ENCODE measurements at regions not wholly inside any gene's neighbourhood (a gene's known extent, or its start where the extent isn't known, plus 50 kb on each side); places are given as distances from the start of the nearest gene placed in this dataset.

- DNase-seq (ENCODE audit: extremely low read depth, low read depth) = no peak
These were observed 60.5 kb upstream of the IGF1 start for GRCh38 chr12:102540815-102541385.

DNA sequence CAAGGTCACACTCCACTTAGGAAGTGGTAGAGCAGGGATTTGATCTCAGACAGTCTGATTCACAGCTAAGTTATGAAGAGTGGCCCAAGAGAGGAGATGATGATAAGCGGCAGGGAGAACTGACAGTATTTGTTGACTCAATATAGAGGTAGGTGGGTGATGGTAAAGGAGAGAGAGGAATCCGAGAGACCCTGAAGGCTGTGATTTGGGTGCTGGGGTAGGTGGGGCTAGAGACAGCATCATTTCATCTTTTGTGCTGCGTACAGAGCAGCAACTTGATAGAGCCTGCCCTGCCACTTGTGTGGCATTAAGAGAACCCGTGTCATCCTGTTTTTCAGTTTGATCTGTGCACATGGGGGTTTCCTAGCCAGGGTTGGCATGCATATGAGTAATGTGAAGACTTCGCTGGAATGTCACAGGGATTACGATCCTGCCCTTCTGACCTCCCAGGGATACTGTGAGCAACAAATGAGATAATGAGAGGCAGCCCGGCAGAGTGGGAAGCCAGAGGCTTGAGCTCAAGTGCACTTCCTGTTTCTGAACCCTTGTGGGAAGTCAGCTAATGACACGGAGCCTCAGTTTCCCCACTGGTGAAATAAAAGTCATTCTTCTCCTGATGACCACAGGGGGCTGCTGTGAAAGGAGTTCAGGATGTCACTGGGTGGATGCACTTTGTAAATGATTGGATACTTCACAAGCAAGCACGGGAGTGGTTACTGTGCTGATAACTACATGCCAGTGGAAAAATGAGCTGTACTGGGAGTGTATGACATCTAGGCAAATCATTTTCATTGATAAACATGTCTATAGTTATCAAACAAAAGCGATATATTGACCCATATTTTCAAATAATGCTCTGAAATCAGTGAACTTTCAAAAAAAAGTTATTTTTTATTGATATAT, 59.5 kb upstream of the IGF1 start:
- peak; percentile 83 for DNase-seq (ENCODE audit: extremely low read depth, low read depth)

- DNase-seq (ENCODE audit: extremely low read depth, low read depth) = no peak
These were observed 54.9 kb upstream of the IGF1 start for GRCh38 chr12:102535306-102535705.

- DNase-seq (ENCODE audit: extremely low read depth, low read depth) = no peak
These were observed 54.5 kb upstream of the IGF1 start for GRCh38 chr12:102534899-102535298.

DNA sequence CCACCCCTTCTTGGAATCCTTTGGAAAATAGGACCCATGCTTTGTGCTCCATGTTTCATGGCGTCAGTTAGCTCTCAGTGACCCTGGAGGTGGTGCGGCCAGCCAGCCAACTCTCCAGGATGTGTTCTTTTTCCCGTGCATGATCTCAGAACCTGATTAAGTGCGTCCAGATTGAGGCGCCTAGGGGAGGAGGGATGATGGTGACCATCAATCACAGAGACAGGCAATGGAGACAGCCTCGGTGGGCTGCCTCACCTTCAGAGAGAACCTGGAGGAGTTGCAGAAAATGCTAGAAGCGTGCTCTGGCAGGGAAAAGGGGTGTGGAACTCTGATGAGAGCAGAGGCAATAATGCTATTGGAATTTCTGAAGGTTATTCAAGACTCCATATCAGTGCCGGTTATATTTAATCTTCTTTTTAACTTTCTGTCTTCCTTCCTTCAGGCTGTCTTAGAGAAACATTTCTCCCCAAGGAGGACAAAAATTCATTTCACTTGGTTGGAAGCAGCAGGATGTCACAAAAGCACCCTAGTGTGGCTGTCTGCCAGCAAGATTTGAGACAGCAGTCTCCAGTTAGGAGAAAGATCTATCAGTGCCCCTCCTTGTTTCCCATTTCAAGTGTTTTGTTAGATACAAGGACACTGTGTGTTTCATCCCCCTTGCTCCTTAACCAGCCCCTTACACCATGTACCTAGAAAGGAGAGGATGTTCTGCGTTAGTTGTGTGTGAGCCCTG, 53.3 kb upstream of the IGF1 start:
- no peak for DNase-seq (ENCODE audit: extremely low read depth, low read depth)
